GM06990 (cell line): ENCODE measurements at regions not wholly inside any gene's neighbourhood (a gene's known extent, or its start where the extent isn't known, plus 50 kb on each side); places are given as distances from the start of the nearest gene placed in this dataset.

Source experiments
- DNase-seq: peaks from one replicate; pipeline ENCODE4 v3.0.0-alpha.2; 2011; ENCODE audit not compliant: insufficient read length; ENCODE audit errors: extremely low read depth
- H3K27me3 ChIP-seq: replicated peaks from 2 replicates; pipeline ENCODE4 v1.6.0; 2011; ENCODE audit warnings: low read length; ENCODE audit not compliant: control insufficient read depth, insufficient read depth
- H3K36me3 ChIP-seq: 2 replicates; pipeline ENCODE4 v1.5.1; 2011; ENCODE audit warnings: low read length; ENCODE audit not compliant: control insufficient read depth, insufficient read depth
- H3K4me3 ChIP-seq: replicated peaks from 2 replicates; pipeline ENCODE4 v1.5.1; 2011; ENCODE audit warnings: low read depth, mild to moderate bottlenecking, control low read depth, low read length
- CTCF ChIP-seq: IDR thresholded peaks from 2 replicates; pipeline ENCODE4 v1.5.1; 2011; ENCODE audit warnings: low read length, control low read depth, mild to moderate bottlenecking, inconsistent platforms; ENCODE audit not compliant: insufficient read depth, poor library complexity, severe bottlenecking

DNA sequence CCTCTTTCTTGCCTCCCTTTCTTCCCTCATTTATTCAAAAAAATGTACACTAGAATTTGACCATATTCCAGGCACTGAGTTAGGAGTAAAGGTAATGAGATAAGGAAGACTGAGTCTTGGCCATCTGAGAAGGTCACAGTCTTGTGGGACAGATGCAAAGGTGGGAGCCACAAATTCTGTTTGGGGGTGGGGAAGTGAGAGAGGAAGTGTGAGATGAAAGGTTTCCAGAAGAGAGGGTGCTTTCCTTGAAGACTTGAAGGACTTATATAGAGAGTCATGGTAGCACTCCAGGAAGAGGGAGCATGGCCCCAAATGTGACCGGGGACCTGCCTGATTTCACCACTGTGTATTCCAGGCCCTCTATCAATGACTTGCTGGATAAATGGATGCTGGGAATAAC, 320.6 kb downstream of the LPIN1 start:
- no peaks in the 10 kb centered on the region for H3K27me3 ChIP-seq
- DNase-seq = no peak
- no peak for TF ChIP-seq CTCF
- no peak overlapping the region for H3K4me3 ChIP-seq
- no peaks in the 10 kb centered on the region for H3K36me3 ChIP-seq

DNA sequence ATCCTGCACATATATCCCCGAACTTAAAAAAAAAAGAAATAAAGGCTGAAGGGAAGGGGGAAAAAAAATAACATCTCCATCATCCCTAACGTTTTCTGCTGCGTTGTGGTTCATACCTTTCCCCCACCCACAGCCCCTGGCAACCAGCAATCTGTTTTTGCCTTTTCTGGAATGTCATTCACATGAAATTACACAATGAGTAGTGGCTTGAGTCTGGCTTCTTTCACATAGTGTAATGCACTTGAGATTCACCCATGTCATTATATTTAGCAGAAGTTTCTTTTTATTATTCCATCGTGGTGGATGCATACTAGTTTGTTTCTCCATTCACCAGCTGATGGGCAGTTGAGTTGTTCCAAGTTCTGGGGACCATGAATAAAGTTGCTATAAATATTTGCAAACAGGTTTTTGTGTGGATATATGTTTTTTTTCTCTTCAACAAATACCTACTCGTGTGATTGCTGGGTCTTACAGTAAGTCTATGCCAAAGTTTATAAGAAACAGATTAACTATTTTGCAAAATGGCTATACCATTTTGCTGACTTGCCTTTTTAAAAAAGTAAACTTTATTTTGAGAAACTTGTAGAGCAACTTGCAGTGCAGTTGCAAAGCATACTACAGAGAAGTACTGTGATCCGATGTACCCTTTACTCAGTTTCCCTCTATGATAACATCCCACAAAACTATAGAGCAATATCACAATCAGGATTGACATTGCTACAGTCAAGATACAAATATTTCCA, 322.5 kb downstream of the LPIN1 start:
- Histone ChIP-seq H3K4me3 (no peak overlapping the region), H3K27me3 (no peaks in the 10 kb centered on the region), H3K36me3 (no peaks in the 10 kb centered on the region)
- no peak for TF ChIP-seq CTCF
- no peak for DNase-seq

DNA sequence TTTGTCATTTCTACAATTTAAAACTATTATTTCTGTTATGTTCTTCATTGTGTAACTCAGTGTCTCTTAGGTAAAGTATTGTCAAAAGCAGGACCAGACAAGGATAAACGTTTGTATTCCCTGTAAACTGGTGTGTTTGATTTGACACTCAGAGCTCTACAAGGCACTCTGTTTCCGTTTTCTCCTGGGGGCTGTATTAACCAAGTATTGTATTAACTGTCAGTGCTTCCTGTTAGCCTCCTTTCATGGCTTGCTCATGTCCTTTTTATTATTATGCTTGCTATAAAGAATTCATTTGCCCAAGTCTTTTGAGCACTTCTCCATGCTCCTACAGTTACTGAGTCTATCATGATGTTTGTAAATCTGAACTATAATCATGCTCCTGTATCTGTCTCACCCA, 323.7 kb downstream of the LPIN1 start:
- no peaks in the 10 kb centered on the region for H3K27me3 ChIP-seq
- no peak for DNase-seq
- no peak overlapping the region for H3K4me3 ChIP-seq
- no peaks in the 10 kb centered on the region for H3K36me3 ChIP-seq
- no peak for TF ChIP-seq CTCF

DNA sequence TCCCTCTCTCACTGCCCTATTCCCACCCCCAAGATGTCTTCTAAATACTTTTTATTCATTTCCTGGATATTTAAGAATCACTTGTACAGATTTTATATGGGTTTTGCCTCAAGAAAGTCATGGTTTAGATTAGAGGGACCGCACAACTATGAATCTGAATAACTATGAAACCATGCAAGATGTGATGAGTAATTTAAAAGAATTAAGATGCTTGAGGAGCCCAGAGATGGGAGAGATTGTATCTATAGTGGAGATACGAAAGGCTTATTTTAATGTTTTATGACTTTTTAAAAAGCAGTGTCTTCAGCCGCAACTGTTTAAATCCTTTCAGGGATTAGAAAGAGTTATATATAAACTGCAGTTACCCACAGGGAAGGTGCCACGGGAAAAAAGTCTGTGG, 324.1 kb downstream of the LPIN1 start:
- Histone ChIP-seq H3K4me3 (no peak overlapping the region), H3K36me3 (no peaks in the 10 kb centered on the region), H3K27me3 (no peaks in the 10 kb centered on the region)
- no peak for DNase-seq
- no peak for TF ChIP-seq CTCF

GRCh38 chr2:12071318-12071717, 324.9 kb downstream of the LPIN1 start:
- H3K36me3 ChIP-seq = no peaks in the 10 kb centered on the region
- no peaks in the 10 kb centered on the region for H3K27me3 ChIP-seq
- H3K4me3 ChIP-seq = no peak overlapping the region
- no peak for DNase-seq
- no peak for TF ChIP-seq CTCF
